ENCODE measurements at regions not wholly inside any gene's neighbourhood (a gene's known extent, or its start where the extent isn't known, plus 50 kb on each side); places are given as distances from the start of the nearest gene placed in this dataset.

- no peak for TF ChIP-seq CTCF (optimal IDR thresholded peaks at IDR 0.05 in 1 of 3, IDR thresholded peaks at IDR 0.05 in 1 of 3, conservative IDR thresholded peaks at IDR 0.05 in 1 of 3; ENCODE audit: extremely low read depth in 1 of 3, insufficient read depth in 2 of 3, low read length in 3 of 3)
- no peak for TF ChIP-seq EZH2 (IDR thresholded peaks at IDR 0.05; ENCODE audit: low read length)
Measured at GRCh38 chr1:50266509-50266908, 156.7 kb downstream of the DMRTA2 start.

All from keratinocyte (primary cell).